K562 (cell line): ENCODE measurements at regions not wholly inside any gene's neighbourhood (a gene's known extent, or its start where the extent isn't known, plus 50 kb on each side); places are given as distances from the start of the nearest gene placed in this dataset.
A peak's percentile ranks its signal among the peaks of the same experiment; 100 is the strongest.

Experiments used
- ATF7 ChIP-seq: fragments of 450-650 bp; IDR thresholded peaks from 2 replicates; pipeline ENCODE4 v1.7.1; 2014; ENCODE audit warnings: mild to moderate bottlenecking, moderate library complexity
- CBFB ChIP-seq: sonication (generic); formaldehyde crosslinking; IDR thresholded peaks from 2 replicates; pipeline ENCODE4 v1.4.0; 2020; ENCODE audit warnings: mild to moderate bottlenecking, missing genetic modification reagents
- CBX2 ChIP-seq: fragments of 200-600 bp; sonication (generic); IDR thresholded peaks from one replicate; pipeline ENCODE4 v1.6.1; 2012; ENCODE audit warnings: mild to moderate bottlenecking, low read length, inconsistent platforms; ENCODE audit not compliant: insufficient read depth, poor library complexity, severe bottlenecking
- CC2D1A ChIP-seq: fragments of 450-650 bp; IDR thresholded peaks from 2 replicates; pipeline ENCODE4 v1.6.1; 2017; ENCODE audit warnings: mild to moderate bottlenecking
- CHD4 ChIP-seq: fragments of 200-600 bp; sonication (generic); IDR thresholded peaks from 3 replicates; pipeline ENCODE4 v1.6.1; 2012; ENCODE audit warnings: low read depth, mild to moderate bottlenecking, mixed read lengths, low read length, inconsistent platforms; ENCODE audit not compliant: insufficient read depth, insufficient replicate concordance, poor library complexity, severe bottlenecking
- DNMT1 ChIP-seq: fragments of 450-650 bp; IDR thresholded peaks from 2 replicates; pipeline ENCODE4 v1.6.1; 2016; ENCODE audit warnings: antibody characterized with exemption, mild to moderate bottlenecking
- FUS ChIP-seq: fragments of 200-400 bp; formaldehyde crosslinking; optimal IDR thresholded peaks from 2 replicates; pipeline ENCODE3; 2017; ENCODE audit warnings: low read depth, low read length
- MECOM ChIP-seq: fragments of 250-450 bp; sonication (Bioruptor Pico); IDR thresholded peaks from 2 replicates; pipeline ENCODE4 v1.8.0; 2022; ENCODE audit warnings: inconsistent platforms
- MEF2A ChIP-seq: IDR thresholded peaks from 2 replicates; pipeline ENCODE4 v1.6.1; 2011; ENCODE audit warnings: low read depth, mild to moderate bottlenecking, low read length, moderate library complexity; ENCODE audit not compliant: control insufficient read depth
- MEIS2 ChIP-seq: fragments of 450-650 bp; IDR thresholded peaks from 2 replicates; pipeline ENCODE4 v1.6.1; 2014; ENCODE audit warnings: mild to moderate bottlenecking; ENCODE audit not compliant: partially characterized antibody
- MIER1 ChIP-seq: fragments of 450-650 bp; IDR thresholded peaks from 2 replicates; pipeline ENCODE4 v1.6.1; 2016; ENCODE audit warnings: antibody characterized with exemption, mild to moderate bottlenecking, low read depth
- MXI1 ChIP-seq: IDR thresholded peaks from 2 replicates; pipeline ENCODE4 v1.6.1; 2011; ENCODE audit warnings: low read depth, mild to moderate bottlenecking, improper control_type of control experiment, low read length
- PHB ChIP-seq: fragments of 250-450 bp; sonication (Bioruptor Pico); IDR thresholded peaks from 2 replicates; pipeline ENCODE4 v1.5.0; 2021
- RBBP5 ChIP-seq: fragments of 200-600 bp; sonication (generic); IDR thresholded peaks from 2 replicates; pipeline ENCODE4 v1.6.1; 2012; ENCODE audit warnings: borderline replicate concordance, mild to moderate bottlenecking, low read length, control low read depth, inconsistent platforms; ENCODE audit not compliant: insufficient read depth, poor library complexity, severe bottlenecking
- STAT5A ChIP-seq: IDR thresholded peaks from 2 replicates; pipeline ENCODE4 v1.6.1; 2012; ENCODE audit warnings: low read length, inconsistent platforms, borderline replicate concordance
- TFAM ChIP-seq: fragments of 250-450 bp; sonication (Bioruptor Pico); conservative IDR thresholded peaks from 2 replicates; pipeline ENCODE4 v1.5.0; 2021; ENCODE audit warnings: mild to moderate bottlenecking, moderate library complexity
- TSC22D4 ChIP-seq: fragments of 450-650 bp; IDR thresholded peaks from 2 replicates; pipeline ENCODE4 v1.6.1; 2016; ENCODE audit warnings: missing genetic modification characterization, missing biosample characterization, control low read depth
- U2AF1 ChIP-seq: fragments of 200-400 bp; formaldehyde crosslinking; optimal IDR thresholded peaks from 2 replicates; pipeline ENCODE3; 2017; ENCODE audit warnings: mild to moderate bottlenecking, low read depth, low read length, moderate library complexity
- ZFX ChIP-seq: sonication (generic); formaldehyde crosslinking; IDR thresholded peaks from 2 replicates; pipeline ENCODE4 v1.8.0; 2022; ENCODE audit warnings: mild to moderate bottlenecking, missing genetic modification reagents, moderate library complexity
- ZNF239 ChIP-seq: fragments of 250-450 bp; sonication (Bioruptor Pico); IDR thresholded peaks from 2 replicates; pipeline ENCODE4 v1.4.0; 2020; ENCODE audit warnings: mild to moderate bottlenecking
- TF ChIP-seq, protein P1 (sequence below), 2 experiments: fragments of 200-800 bp in 1 of 2; sonication (Bioruptor generic) in 1 of 2; sonication (generic) in 1 of 2; formaldehyde crosslinking in 1 of 2; IDR thresholded peaks in 1 of 2; conservative IDR thresholded peaks in 1 of 2; 2 replicates each; pipeline versions ENCODE4 v1.5.0 to v1.6.1; 2016 to 2020; ENCODE audit warnings: missing compliant biosample characterization in 1 of 2, missing genetic modification characterization in 1 of 2, missing genetic modification reagents in 1 of 2
- TF ChIP-seq, protein P2 (sequence below): fragments of 450-650 bp; IDR thresholded peaks from 2 replicates; pipeline ENCODE4 v1.6.1; 2016; ENCODE audit warnings: antibody characterized with exemption
- TF ChIP-seq, protein P3 (sequence below): fragments of 250-450 bp; sonication (Bioruptor Pico); IDR thresholded peaks from 2 replicates; pipeline ENCODE4 v1.8.0; 2022; ENCODE audit warnings: moderate library complexity, mild to moderate bottlenecking, inconsistent platforms
- TF ChIP-seq, protein P4 (sequence below): fragments of 250-450 bp; sonication (Bioruptor Pico); IDR thresholded peaks from 2 replicates; pipeline ENCODE4 v1.9.0; 2021; ENCODE audit warnings: mild to moderate bottlenecking
- TF ChIP-seq, protein P5 (sequence below): fragments of 250-450 bp; sonication (Bioruptor Pico); IDR thresholded peaks from 2 replicates; pipeline ENCODE4 v1.5.0; 2021

DNA sequence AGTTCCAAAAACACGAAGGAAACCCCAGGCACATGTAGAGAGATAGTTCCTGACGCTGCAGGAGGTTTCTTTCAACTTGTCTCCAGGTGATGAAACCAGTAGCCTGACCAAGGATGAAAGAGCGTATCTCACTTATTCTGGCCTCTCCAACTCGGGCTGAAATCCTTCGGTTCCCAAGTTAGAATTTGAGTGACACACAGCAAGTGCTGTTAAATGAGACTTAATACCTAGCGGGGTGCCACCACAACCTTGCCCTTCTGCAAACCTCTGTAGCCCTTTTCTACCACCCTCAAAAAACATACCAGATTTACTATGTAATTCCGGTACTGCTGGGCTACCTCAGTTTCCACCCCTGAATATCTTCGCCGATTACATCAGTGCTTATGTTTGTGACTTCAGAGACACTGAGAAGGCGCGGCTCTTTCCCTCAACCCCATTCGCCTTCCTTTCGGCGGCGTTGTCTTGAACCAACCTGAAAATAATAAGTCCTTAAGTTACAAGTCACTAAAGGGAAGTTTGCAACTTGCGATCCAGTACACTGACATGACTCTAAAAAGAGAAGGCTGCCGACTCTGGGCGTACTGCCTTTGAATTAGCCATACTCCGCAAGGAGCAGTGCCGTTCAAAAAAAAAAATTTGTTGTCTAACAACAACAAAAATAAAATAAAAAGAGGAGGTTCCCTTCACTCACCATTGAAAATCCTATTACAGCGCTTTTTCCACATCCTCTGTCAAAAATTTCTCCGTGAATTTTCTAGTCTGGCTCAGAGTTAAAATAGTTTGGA is 194.9 kb upstream of the ZNF184 start (continued):
- TF ChIP-seq ATF7 (peak; percentile 48; the same call in 1 of the 2 replicates), CHD4 (peak; percentile 5), CBX2 (no peak), MEF2A (no peak), CC2D1A (no peak), MIER1 (peak; percentile 19; the same call in 1 of the 2 replicates), PHB (CRISPR knock-in tag) (no peak), FUS (no peak), U2AF1 (no peak), DNMT1 (no peak), ZFX (CRISPR knock-in tag) (no peak), ZNF239 (CRISPR knock-in tag) (no peak), TSC22D4 (tag) (no peak), MEIS2 (peak; percentile 24), MXI1 (no peak), STAT5A (no peak), CBFB (CRISPR knock-in tag) (no peak), MECOM (no peak), TFAM (no peak), RBBP5 (peak; percentile 72)
- TF ChIP-seq, protein P1, sequence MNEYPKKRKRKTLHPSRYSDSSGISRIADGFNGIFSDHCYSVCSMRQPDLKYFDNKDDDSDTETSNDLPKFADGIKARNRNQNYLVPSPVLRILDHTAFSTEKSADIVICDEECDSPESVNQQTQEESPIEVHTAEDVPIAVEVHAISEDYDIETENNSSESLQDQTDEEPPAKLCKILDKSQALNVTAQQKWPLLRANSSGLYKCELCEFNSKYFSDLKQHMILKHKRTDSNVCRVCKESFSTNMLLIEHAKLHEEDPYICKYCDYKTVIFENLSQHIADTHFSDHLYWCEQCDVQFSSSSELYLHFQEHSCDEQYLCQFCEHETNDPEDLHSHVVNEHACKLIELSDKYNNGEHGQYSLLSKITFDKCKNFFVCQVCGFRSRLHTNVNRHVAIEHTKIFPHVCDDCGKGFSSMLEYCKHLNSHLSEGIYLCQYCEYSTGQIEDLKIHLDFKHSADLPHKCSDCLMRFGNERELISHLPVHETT (CRISPR knock-in tag; conservative IDR thresholded peaks at IDR 0.05 in 1 of 2, IDR thresholded peaks at IDR 0.05 in 1 of 2), result no peak
- TF ChIP-seq, protein P2, sequence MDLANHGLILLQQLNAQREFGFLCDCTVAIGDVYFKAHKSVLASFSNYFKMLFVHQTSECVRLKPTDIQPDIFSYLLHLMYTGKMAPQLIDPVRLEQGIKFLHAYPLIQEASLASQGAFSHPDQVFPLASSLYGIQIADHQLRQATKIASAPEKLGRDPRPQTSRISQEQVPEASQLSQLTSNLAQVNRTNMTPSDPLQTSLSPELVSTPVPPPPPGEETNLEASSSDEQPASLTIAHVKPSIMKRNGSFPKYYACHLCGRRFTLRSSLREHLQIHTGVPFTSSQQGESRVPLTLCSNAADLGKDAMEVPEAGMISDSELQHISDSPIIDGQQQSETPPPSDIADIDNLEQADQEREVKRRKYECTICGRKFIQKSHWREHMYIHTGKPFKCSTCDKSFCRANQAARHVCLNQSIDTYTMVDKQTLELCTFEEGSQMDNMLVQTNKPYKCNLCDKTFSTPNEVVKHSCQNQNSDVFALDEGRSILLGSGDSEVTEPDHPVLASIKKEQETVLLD, result no peak
- TF ChIP-seq, protein P3, sequence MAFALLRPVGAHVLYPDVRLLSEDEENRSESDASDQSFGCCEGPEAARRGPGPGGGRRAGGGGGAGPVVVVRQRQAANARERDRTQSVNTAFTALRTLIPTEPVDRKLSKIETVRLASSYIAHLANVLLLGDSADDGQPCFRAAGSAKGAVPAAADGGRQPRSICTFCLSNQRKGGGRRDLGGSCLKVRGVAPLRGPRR (CRISPR knock-in tag), result no peak
- TF ChIP-seq, protein P4, sequence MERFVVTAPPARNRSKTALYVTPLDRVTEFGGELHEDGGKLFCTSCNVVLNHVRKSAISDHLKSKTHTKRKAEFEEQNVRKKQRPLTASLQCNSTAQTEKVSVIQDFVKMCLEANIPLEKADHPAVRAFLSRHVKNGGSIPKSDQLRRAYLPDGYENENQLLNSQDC (CRISPR knock-in tag), result no peak
- TF ChIP-seq, protein P5, sequence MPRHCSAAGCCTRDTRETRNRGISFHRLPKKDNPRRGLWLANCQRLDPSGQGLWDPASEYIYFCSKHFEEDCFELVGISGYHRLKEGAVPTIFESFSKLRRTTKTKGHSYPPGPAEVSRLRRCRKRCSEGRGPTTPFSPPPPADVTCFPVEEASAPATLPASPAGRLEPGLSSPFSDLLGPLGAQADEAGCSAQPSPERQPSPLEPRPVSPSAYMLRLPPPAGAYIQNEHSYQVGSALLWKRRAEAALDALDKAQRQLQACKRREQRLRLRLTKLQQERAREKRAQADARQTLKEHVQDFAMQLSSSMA, result no peak
